Epithelial cell of esophagus (primary cell): ENCODE measurements at regions not wholly inside any gene's neighbourhood (a gene's known extent, or its start where the extent isn't known, plus 50 kb on each side); places are given as distances from the start of the nearest gene placed in this dataset.

ENCODE experiments used
- DNase-seq: peaks from one replicate; pipeline ENCODE4 v3.0.0; 2010; ENCODE audit warnings: low read depth
- H3K4me3 ChIP-seq: 2 replicates; pipeline ENCODE4 v1.5.1; 2011; ENCODE audit warnings: mild to moderate bottlenecking, low read length, control low read depth
- CTCF ChIP-seq: IDR thresholded peaks from 2 replicates; pipeline ENCODE4 v1.5.1; 2011; ENCODE audit warnings: low read depth, mild to moderate bottlenecking, low read length, control low read depth, inconsistent platforms; ENCODE audit not compliant: insufficient read depth; ENCODE audit errors: missing control alignments

- DNase-seq: no peak
- no peak overlapping the region for H3K4me3 ChIP-seq
- no peak for TF ChIP-seq CTCF
Observed at GRCh38 chr11:82176945-82177344, 556.7 kb downstream of the FAM181B start.

GRCh38 chr11:82176365-82176764, 557.3 kb downstream of the FAM181B start:
- DNase-seq: no peak
- H3K4me3 ChIP-seq: no peak overlapping the region
- TF ChIP-seq CTCF: no peak

GRCh38 chr11:82174610-82175009, 559.1 kb downstream of the FAM181B start:
- no peak overlapping the region for H3K4me3 ChIP-seq
- TF ChIP-seq CTCF: peak; percentile 32
- no peak for DNase-seq

- no peak overlapping the region for H3K4me3 ChIP-seq
- DNase-seq: no peak
- TF ChIP-seq CTCF: no peak
Observed at GRCh38 chr11:82146789-82147188, 586.9 kb downstream of the FAM181B start.

- no peak for TF ChIP-seq CTCF
- no peak overlapping the region for H3K4me3 ChIP-seq
- DNase-seq: no peak
Observed at GRCh38 chr11:82118946-82119345, 614.7 kb downstream of the FAM181B start.

GRCh38 chr11:82117362-82117761, 616.3 kb downstream of the FAM181B start:
- DNase-seq: no peak
- H3K4me3 ChIP-seq: no peak overlapping the region
- no peak for TF ChIP-seq CTCF

- no peak overlapping the region for H3K4me3 ChIP-seq
- no peak for TF ChIP-seq CTCF
- no peak for DNase-seq
Observed at GRCh38 chr11:82105331-82105998, 628.2 kb downstream of the FAM181B start.
